OCI-LY7 (cell line): ENCODE measurements at regions not wholly inside any gene's neighbourhood (a gene's known extent, or its start where the extent isn't known, plus 50 kb on each side); places are given as distances from the start of the nearest gene placed in this dataset.
"Not testable (repeated sequence)": the region's sequence is repeated elsewhere in the genome, so short reads cannot be mapped to it uniquely, and the experiment has no call there.

Experiments
- BruUV-seq: library from RNA; stranded (reverse); fragments of 400-500 nt; replicated peaks from 2 replicates; lab custom pipeline; 2021; lab: Mats Ljungman, UMichigan
- CTCF ChIA-PET: fragments of 300-600 bp; sonication (Branson Sonifier 250); formaldehyde crosslinking; loops from one replicate; lab custom pipeline; 2022; ENCODE audit warnings: antibody characterized with exemption; ENCODE audit not compliant: unreplicated experiment; lab: Charles Lee
- POLR2A ChIA-PET: fragments of 300-600 bp; sonication (Branson Sonifier 250); formaldehyde crosslinking; loops from one replicate; lab custom pipeline; 2022; ENCODE audit warnings: antibody characterized with exemption; lab: Charles Lee
- DNase-seq: peaks from one replicate; pipeline ENCODE4 v3.0.0-alpha.2; 2015; ENCODE audit warnings: low spot score
- H2AFZ ChIP-seq: fragments of 200-600 bp; sonication (generic), shearing (Covaris generic); 2 replicates; pipeline ENCODE4 v1.6.1; 2014; ENCODE audit warnings: mild to moderate bottlenecking, antibody characterized with exemption, low read length, moderate library complexity
- H3K27ac ChIP-seq: fragments of 200-600 bp; sonication (generic); 2 replicates; pipeline ENCODE4 v1.5.1; 2014; ENCODE audit warnings: mixed run types, low read depth, mild to moderate bottlenecking, moderate library complexity, low read length, inconsistent platforms; ENCODE audit not compliant: poor library complexity, severe bottlenecking
- H3K36me3 ChIP-seq: fragments of 200-600 bp; sonication (generic); 2 replicates; pipeline ENCODE4 v1.6.1; 2014; ENCODE audit warnings: mild to moderate bottlenecking, antibody characterized with exemption, low read length, moderate library complexity, mixed read lengths; ENCODE audit not compliant: insufficient read depth
- H3K4me1 ChIP-seq: fragments of 200-600 bp; sonication (generic); 2 replicates; pipeline ENCODE4 v1.5.1; 2014; ENCODE audit warnings: mild to moderate bottlenecking, low read length; ENCODE audit not compliant: insufficient read depth, poor library complexity, severe bottlenecking
- H3K4me2 ChIP-seq: fragments of 200-600 bp; sonication (generic); 2 replicates; pipeline ENCODE4 v1.6.1; 2014; ENCODE audit warnings: mild to moderate bottlenecking, low read length
- H3K4me3 ChIP-seq: fragments of 200-600 bp; sonication (generic); 2 replicates; pipeline ENCODE4 v1.5.1; 2014; ENCODE audit warnings: mild to moderate bottlenecking, low read depth, low read length; ENCODE audit not compliant: poor library complexity, severe bottlenecking
- H3K79me2 ChIP-seq: fragments of 200-600 bp; sonication (generic); 2 replicates; pipeline ENCODE4 v1.6.1; 2016; ENCODE audit warnings: low read depth, mild to moderate bottlenecking, low read length, moderate library complexity, mixed read lengths; ENCODE audit not compliant: insufficient read depth
- H3K9me2 ChIP-seq: fragments of 200-600 bp; sonication (generic); 2 replicates; pipeline ENCODE4 v1.6.1; 2016; ENCODE audit warnings: mild to moderate bottlenecking, low read length, mixed read lengths; ENCODE audit not compliant: insufficient read depth
- H3K9me3 ChIP-seq: fragments of 200-600 bp; sonication (generic); 2 replicates; pipeline ENCODE4 v1.6.1; 2014; ENCODE audit warnings: mild to moderate bottlenecking, mixed run types, low read length, mixed read lengths
- H4K20me1 ChIP-seq: fragments of 200-600 bp; sonication (generic); 2 replicates; pipeline ENCODE4 v1.6.1; 2014; ENCODE audit warnings: mild to moderate bottlenecking, antibody characterized with exemption, low read length, moderate library complexity, mixed read lengths; ENCODE audit not compliant: insufficient read depth
- CTCF ChIP-seq: fragments of 200-600 bp; sonication (generic); conservative IDR thresholded peaks from 2 replicates; pipeline ENCODE4 v1.5.1; 2014; ENCODE audit warnings: mild to moderate bottlenecking, antibody characterized with exemption, low read length, moderate library complexity, mixed read lengths
- EZH2phosphoT487 ChIP-seq: fragments of 200-600 bp; sonication (generic); IDR thresholded peaks from 2 replicates; pipeline ENCODE4 v1.6.1; 2018; ENCODE audit warnings: low read depth, borderline replicate concordance, mild to moderate bottlenecking, mixed run types, antibody characterized with exemption, low read length, moderate library complexity, mixed read lengths
- intact Hi-C: fragments of 100-400 bp; cut with micrococcal nuclease; formaldehyde crosslinking; loops from one replicate; pipeline ENCODE4 v1.10.0; 2022; ENCODE audit not compliant: unreplicated experiment

- no TSS peak for BruUV-seq
- Histone ChIP-seq H3K9me2 (no peaks in the 10 kb centered on the region), H3K36me3 (no peaks in the 10 kb centered on the region), H3K4me2 (no peak overlapping the region), H3K4me1 (no peaks in the 10 kb centered on the region), H3K27ac (no peak overlapping the region), H3K79me2 (no peaks in the 10 kb centered on the region), H4K20me1 (no peaks in the 10 kb centered on the region), H3K4me3 (no peak overlapping the region), H2AFZ (no peak overlapping the region), H3K9me3 (no peaks in the 10 kb centered on the region)
- CTCF ChIA-PET, result no interaction called here
- TF ChIP-seq CTCF, result peak; percentile 41
- no peak for TF ChIP-seq EZH2phosphoT487
- no peak for DNase-seq
- POLR2A ChIA-PET, result interaction anchor here (0.6 to 0.8 kb wide), 2 partner anchors 9 to 11 kb away, joined by 3 read pairs; no protein-coding TSS in a partner anchor
- intact Hi-C loops, result no loop called here
These were observed 188.7 kb upstream of the MINDY3 start for GRCh38 chr10:16049050-16049449.

- Histone ChIP-seq H3K4me2 (no peak overlapping the region), H3K36me3 (no peaks in the 10 kb centered on the region), H3K79me2 (no peaks in the 10 kb centered on the region), H2AFZ (no peak overlapping the region), H3K27ac (no peak overlapping the region), H4K20me1 (no peaks in the 10 kb centered on the region), H3K9me3 (no peaks in the 10 kb centered on the region), H3K9me2 (no peaks in the 10 kb centered on the region), H3K4me1 (no peaks in the 10 kb centered on the region), H3K4me3 (no peak overlapping the region)
- TF ChIP-seq CTCF (no peak), EZH2phosphoT487 (no peak)
- CTCF ChIA-PET, result no interaction called here
- BruUV-seq, result no TSS peak
- intact Hi-C loops, result no loop called here
- DNase-seq, result no peak
- POLR2A ChIA-PET, result no interaction called here
These were observed 189.5 kb upstream of the MINDY3 start for GRCh38 chr10:16049782-16050181.

GRCh38 chr10:16063350-16063749 lies 203.0 kb upstream of the MINDY3 start:
- TF ChIP-seq EZH2phosphoT487, result no peak
- Histone ChIP-seq H3K79me2 (no peaks in the 10 kb centered on the region), H3K27ac (no peak overlapping the region), H3K4me3 (no peak overlapping the region), H3K4me1 (no peaks in the 10 kb centered on the region), H3K4me2 (no peak overlapping the region), H3K9me2 (no peaks in the 10 kb centered on the region), H3K9me3 (0 out of 2 replicates have a peak, but pooled peaks cover 4% of the 10 kb centered on the region), H3K36me3 (no peaks in the 10 kb centered on the region), H4K20me1 (no peaks in the 10 kb centered on the region), H2AFZ (no peak overlapping the region)
- intact Hi-C loops, result no loop called here
- POLR2A ChIA-PET, result interaction anchor here (0.6 to 0.7 kb wide), 2 partner anchors 17 to 225 kb away, joined by 3 to 7 read pairs; no protein-coding TSS in a partner anchor
- DNase-seq, result no peak
- CTCF ChIA-PET, result no interaction called here
- BruUV-seq, result no TSS peak

- CTCF ChIA-PET, DNase-seq, H3K4me2 ChIP-seq: not testable (repeated sequence)
These were observed 223.2 kb upstream of the MINDY3 start for GRCh38 chr10:16083551-16083950.

More at GRCh38 chr10:16083551-16083950, 223.2 kb upstream of the MINDY3 start:
- H4K20me1 ChIP-seq, H3K36me3 ChIP-seq, H3K9me2 ChIP-seq, H3K4me1 ChIP-seq, intact Hi-C loops, H2AFZ ChIP-seq, BruUV-seq, H3K79me2 ChIP-seq, H3K4me3 ChIP-seq, H3K9me3 ChIP-seq, H3K27ac ChIP-seq: not testable (repeated sequence)
- POLR2A ChIA-PET, result interaction anchor here (0.8 kb wide), 1 partner anchor 21 kb away, joined by 3 read pairs; no protein-coding TSS in a partner anchor
